ENCODE measurements at regions not wholly inside any gene's neighbourhood (a gene's known extent, or its start where the extent isn't known, plus 50 kb on each side); places are given as distances from the start of the nearest gene placed in this dataset.

GRCh38 chr10:50997461-50997860 is 76.8 kb upstream of the PRKG1 start:
- TF ChIP-seq EZH2 (IDR thresholded peaks at IDR 0.05; ENCODE audit: borderline replicate concordance, low read depth, low read length, severe bottlenecking) (no peak), CTCF (IDR thresholded peaks at IDR 0.05; ENCODE audit: borderline replicate concordance, extremely low read depth, low read length, poor library complexity, severe bottlenecking) (no peak)
- no peak overlapping the region for H3K4me2 ChIP-seq (ENCODE audit: insufficient read depth, low read length)
- H3K9ac ChIP-seq (ENCODE audit: low read depth, low read length) = no peak overlapping the region
- no peaks in the 10 kb centered on the region for H3K36me3 ChIP-seq (ENCODE audit: insufficient read depth, low read length)
- no peak overlapping the region for H3K4me3 ChIP-seq (ENCODE audit: low read depth in 1 of 2, low read length in 2 of 2)
- no peaks in the 10 kb centered on the region for H4K20me1 ChIP-seq (ENCODE audit: insufficient read depth, low read length)
- no peak overlapping the region for H3K27ac ChIP-seq (ENCODE audit: low read length)
- no peaks in the 10 kb centered on the region for H3K79me2 ChIP-seq (ENCODE audit: insufficient read depth, low read length)
- H2AFZ ChIP-seq (ENCODE audit: low read depth, low read length) = no peak overlapping the region
- DNase-seq (no peak), ATAC-seq (ENCODE audit: insufficient read depth, low read depth) (no peak)
- H3K4me1 ChIP-seq (ENCODE audit: insufficient read depth, low read length) = no peaks in the 10 kb centered on the region
- H3K27me3 ChIP-seq (ENCODE audit: insufficient read depth, low read length, poor library complexity) = no peaks in the 10 kb centered on the region
- H3K9me3 ChIP-seq (ENCODE audit: insufficient read depth, low read length, severe bottlenecking) = no peaks in the 10 kb centered on the region

GRCh38 chr10:50999163-50999562 is 75.1 kb upstream of the PRKG1 start:
- H4K20me1 ChIP-seq (ENCODE audit: insufficient read depth, low read length) = no peaks in the 10 kb centered on the region
- no peak overlapping the region for H3K4me2 ChIP-seq (ENCODE audit: insufficient read depth, low read length)
- H3K36me3 ChIP-seq (ENCODE audit: insufficient read depth, low read length) = no peaks in the 10 kb centered on the region
- H3K9me3 ChIP-seq (ENCODE audit: insufficient read depth, low read length, severe bottlenecking) = no peaks in the 10 kb centered on the region
- no peaks in the 10 kb centered on the region for H3K79me2 ChIP-seq (ENCODE audit: insufficient read depth, low read length)
- no peak for DNase-seq
- H3K4me1 ChIP-seq (ENCODE audit: insufficient read depth, low read length) = no peaks in the 10 kb centered on the region
- H3K9ac ChIP-seq (ENCODE audit: low read depth, low read length) = no peak overlapping the region
- H2AFZ ChIP-seq (ENCODE audit: low read depth, low read length) = no peak overlapping the region
- ATAC-seq (ENCODE audit: insufficient read depth, low read depth) = no peak
- no peaks in the 10 kb centered on the region for H3K27me3 ChIP-seq (ENCODE audit: insufficient read depth, low read length, poor library complexity)
- H3K4me3 ChIP-seq (ENCODE audit: low read depth in 1 of 2, low read length in 2 of 2) = no peak overlapping the region
- TF ChIP-seq EZH2 (IDR thresholded peaks at IDR 0.05; ENCODE audit: borderline replicate concordance, low read depth, low read length, severe bottlenecking) (no peak), CTCF (IDR thresholded peaks at IDR 0.05; ENCODE audit: borderline replicate concordance, extremely low read depth, low read length, poor library complexity, severe bottlenecking) (no peak)
- no peak overlapping the region for H3K27ac ChIP-seq (ENCODE audit: low read length)

- Histone ChIP-seq H2AFZ (ENCODE audit: low read depth, low read length) (no peak overlapping the region), H3K4me3 (ENCODE audit: low read depth in 1 of 2, low read length in 2 of 2) (no peak overlapping the region), H3K27ac (ENCODE audit: low read length) (no peak overlapping the region), H3K79me2 (ENCODE audit: insufficient read depth, low read length) (no peaks in the 10 kb centered on the region), H3K4me1 (ENCODE audit: insufficient read depth, low read length) (no peaks in the 10 kb centered on the region), H3K9me3 (ENCODE audit: insufficient read depth, low read length, severe bottlenecking) (no peaks in the 10 kb centered on the region), H3K9ac (ENCODE audit: low read depth, low read length) (no peak overlapping the region), H3K4me2 (ENCODE audit: insufficient read depth, low read length) (no peak overlapping the region), H4K20me1 (ENCODE audit: insufficient read depth, low read length) (no peaks in the 10 kb centered on the region), H3K27me3 (ENCODE audit: insufficient read depth, low read length, poor library complexity) (no peaks in the 10 kb centered on the region), H3K36me3 (ENCODE audit: insufficient read depth, low read length) (no peaks in the 10 kb centered on the region)
- ATAC-seq (ENCODE audit: insufficient read depth, low read depth) = no peak
- TF ChIP-seq CTCF (IDR thresholded peaks at IDR 0.05; ENCODE audit: borderline replicate concordance, extremely low read depth, low read length, poor library complexity, severe bottlenecking) (no peak), EZH2 (IDR thresholded peaks at IDR 0.05; ENCODE audit: borderline replicate concordance, low read depth, low read length, severe bottlenecking) (no peak)
- DNase-seq = no peak
These were observed 74.1 kb upstream of the PRKG1 start for GRCh38 chr10:51000164-51000563.

- ATAC-seq (ENCODE audit: insufficient read depth, low read depth) (no peak), DNase-seq (no peak)
- Histone ChIP-seq H2AFZ (ENCODE audit: low read depth, low read length) (no peak overlapping the region), H3K4me2 (ENCODE audit: insufficient read depth, low read length) (no peak overlapping the region), H3K9me3 (ENCODE audit: insufficient read depth, low read length, severe bottlenecking) (no peaks in the 10 kb centered on the region), H3K27ac (ENCODE audit: low read length) (no peak overlapping the region), H3K4me1 (ENCODE audit: insufficient read depth, low read length) (no peaks in the 10 kb centered on the region), H4K20me1 (ENCODE audit: insufficient read depth, low read length) (no peaks in the 10 kb centered on the region), H3K4me3 (ENCODE audit: low read depth in 1 of 2, low read length in 2 of 2) (no peak overlapping the region), H3K9ac (ENCODE audit: low read depth, low read length) (no peak overlapping the region), H3K27me3 (ENCODE audit: insufficient read depth, low read length, poor library complexity) (no peaks in the 10 kb centered on the region), H3K79me2 (ENCODE audit: insufficient read depth, low read length) (no peaks in the 10 kb centered on the region), H3K36me3 (ENCODE audit: insufficient read depth, low read length) (no peaks in the 10 kb centered on the region)
- TF ChIP-seq EZH2 (IDR thresholded peaks at IDR 0.05; ENCODE audit: borderline replicate concordance, low read depth, low read length, severe bottlenecking) = no peak
- no peak for TF ChIP-seq CTCF (IDR thresholded peaks at IDR 0.05; ENCODE audit: borderline replicate concordance, extremely low read depth, low read length, poor library complexity, severe bottlenecking)
These were observed 73.3 kb upstream of the PRKG1 start for GRCh38 chr10:51000976-51001375.
